ENCODE measurements at regions not wholly inside any gene's neighbourhood (a gene's known extent, or its start where the extent isn't known, plus 50 kb on each side); places are given as distances from the start of the nearest gene placed in this dataset.

GRCh38 chr17:71262586-71262985 lies 858.2 kb upstream of the SOX9 start:
- H3K27me3 ChIP-seq (ENCODE audit: control insufficient read depth, insufficient read depth, low read length): no peaks in the 10 kb centered on the region
- in situ Hi-C loops (cut with HindIII; ENCODE audit: low pct_unique_long_range_greater_than_20kb, low sequenced_read_pairs): no loop called here
- no peaks in the 10 kb centered on the region for H3K9me3 ChIP-seq (ENCODE audit: control insufficient read depth, insufficient read depth, low read depth, low read length)
- no peak overlapping the region for H3K27ac ChIP-seq (ENCODE audit: low read length)
- H3K36me3 ChIP-seq (ENCODE audit: control insufficient read depth, insufficient read depth, low read length): no peaks in the 10 kb centered on the region
- DNase-seq (ENCODE audit: low read depth, low spot score): no peak
- CTCF ChIA-PET: no interaction called here
- TF ChIP-seq POLR2AphosphoS5 (IDR thresholded peaks at IDR 0.05; ENCODE audit: low read depth, low read length) (no peak), TCF7L2 (IDR thresholded peaks at IDR 0.05; ENCODE audit: low read depth, low read length) (no peak), SIN3A (IDR thresholded peaks at IDR 0.05; ENCODE audit: borderline replicate concordance, insufficient read depth, low read depth, low read length) (no peak)
- TF ChIP-seq, protein P1, sequence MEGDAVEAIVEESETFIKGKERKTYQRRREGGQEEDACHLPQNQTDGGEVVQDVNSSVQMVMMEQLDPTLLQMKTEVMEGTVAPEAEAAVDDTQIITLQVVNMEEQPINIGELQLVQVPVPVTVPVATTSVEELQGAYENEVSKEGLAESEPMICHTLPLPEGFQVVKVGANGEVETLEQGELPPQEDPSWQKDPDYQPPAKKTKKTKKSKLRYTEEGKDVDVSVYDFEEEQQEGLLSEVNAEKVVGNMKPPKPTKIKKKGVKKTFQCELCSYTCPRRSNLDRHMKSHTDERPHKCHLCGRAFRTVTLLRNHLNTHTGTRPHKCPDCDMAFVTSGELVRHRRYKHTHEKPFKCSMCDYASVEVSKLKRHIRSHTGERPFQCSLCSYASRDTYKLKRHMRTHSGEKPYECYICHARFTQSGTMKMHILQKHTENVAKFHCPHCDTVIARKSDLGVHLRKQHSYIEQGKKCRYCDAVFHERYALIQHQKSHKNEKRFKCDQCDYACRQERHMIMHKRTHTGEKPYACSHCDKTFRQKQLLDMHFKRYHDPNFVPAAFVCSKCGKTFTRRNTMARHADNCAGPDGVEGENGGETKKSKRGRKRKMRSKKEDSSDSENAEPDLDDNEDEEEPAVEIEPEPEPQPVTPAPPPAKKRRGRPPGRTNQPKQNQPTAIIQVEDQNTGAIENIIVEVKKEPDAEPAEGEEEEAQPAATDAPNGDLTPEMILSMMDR (IDR thresholded peaks at IDR 0.05): no peak
- no peak for ATAC-seq
- H3K4me3 ChIP-seq (ENCODE audit: low read depth in 2 of 2, low read length in 2 of 2): no peak overlapping the region
- intact Hi-C loops (cut with micrococcal nuclease; ENCODE audit: unreplicated experiment): no loop called here
- no TSS peak for BruUV-seq (replicated peaks)
- H3K4me1 ChIP-seq (ENCODE audit: control insufficient read depth, insufficient read depth, low read length): no peaks in the 10 kb centered on the region
- POLR2A ChIA-PET: no interaction called here

- ChIA-PET CTCF (no interaction called here), POLR2A (no interaction called here)
- intact Hi-C loops (cut with micrococcal nuclease; ENCODE audit: unreplicated experiment) (no loop called here), in situ Hi-C loops (cut with HindIII; ENCODE audit: low pct_unique_long_range_greater_than_20kb, low sequenced_read_pairs) (no loop called here)
- H3K27me3 ChIP-seq (ENCODE audit: control insufficient read depth, insufficient read depth, low read length): no peaks in the 10 kb centered on the region
- no peak for DNase-seq (ENCODE audit: low read depth, low spot score)
- no peaks in the 10 kb centered on the region for H3K9me3 ChIP-seq (ENCODE audit: control insufficient read depth, insufficient read depth, low read depth, low read length)
- H3K36me3 ChIP-seq (ENCODE audit: control insufficient read depth, insufficient read depth, low read length): no peaks in the 10 kb centered on the region
- H3K27ac ChIP-seq (ENCODE audit: low read length): no peak overlapping the region
- H3K4me1 ChIP-seq (ENCODE audit: control insufficient read depth, insufficient read depth, low read length): no peaks in the 10 kb centered on the region
- no peak overlapping the region for H3K4me3 ChIP-seq (ENCODE audit: low read depth in 2 of 2, low read length in 2 of 2)
- ATAC-seq: no peak
- BruUV-seq (replicated peaks): no TSS peak
- TF ChIP-seq, protein P2, sequence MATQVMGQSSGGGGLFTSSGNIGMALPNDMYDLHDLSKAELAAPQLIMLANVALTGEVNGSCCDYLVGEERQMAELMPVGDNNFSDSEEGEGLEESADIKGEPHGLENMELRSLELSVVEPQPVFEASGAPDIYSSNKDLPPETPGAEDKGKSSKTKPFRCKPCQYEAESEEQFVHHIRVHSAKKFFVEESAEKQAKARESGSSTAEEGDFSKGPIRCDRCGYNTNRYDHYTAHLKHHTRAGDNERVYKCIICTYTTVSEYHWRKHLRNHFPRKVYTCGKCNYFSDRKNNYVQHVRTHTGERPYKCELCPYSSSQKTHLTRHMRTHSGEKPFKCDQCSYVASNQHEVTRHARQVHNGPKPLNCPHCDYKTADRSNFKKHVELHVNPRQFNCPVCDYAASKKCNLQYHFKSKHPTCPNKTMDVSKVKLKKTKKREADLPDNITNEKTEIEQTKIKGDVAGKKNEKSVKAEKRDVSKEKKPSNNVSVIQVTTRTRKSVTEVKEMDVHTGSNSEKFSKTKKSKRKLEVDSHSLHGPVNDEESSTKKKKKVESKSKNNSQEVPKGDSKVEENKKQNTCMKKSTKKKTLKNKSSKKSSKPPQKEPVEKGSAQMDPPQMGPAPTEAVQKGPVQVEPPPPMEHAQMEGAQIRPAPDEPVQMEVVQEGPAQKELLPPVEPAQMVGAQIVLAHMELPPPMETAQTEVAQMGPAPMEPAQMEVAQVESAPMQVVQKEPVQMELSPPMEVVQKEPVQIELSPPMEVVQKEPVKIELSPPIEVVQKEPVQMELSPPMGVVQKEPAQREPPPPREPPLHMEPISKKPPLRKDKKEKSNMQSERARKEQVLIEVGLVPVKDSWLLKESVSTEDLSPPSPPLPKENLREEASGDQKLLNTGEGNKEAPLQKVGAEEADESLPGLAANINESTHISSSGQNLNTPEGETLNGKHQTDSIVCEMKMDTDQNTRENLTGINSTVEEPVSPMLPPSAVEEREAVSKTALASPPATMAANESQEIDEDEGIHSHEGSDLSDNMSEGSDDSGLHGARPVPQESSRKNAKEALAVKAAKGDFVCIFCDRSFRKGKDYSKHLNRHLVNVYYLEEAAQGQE (IDR thresholded peaks at IDR 0.05; ENCODE audit: insufficient read depth in 1 of 2, low read depth in 2 of 2, low read length in 1 of 2): no peak
- TF ChIP-seq, protein P1 (IDR thresholded peaks at IDR 0.05): no peak
- TF ChIP-seq SIN3A (IDR thresholded peaks at IDR 0.05; ENCODE audit: borderline replicate concordance, insufficient read depth, low read depth, low read length) (no peak), TCF7L2 (IDR thresholded peaks at IDR 0.05; ENCODE audit: low read depth, low read length) (no peak), POLR2AphosphoS5 (IDR thresholded peaks at IDR 0.05; ENCODE audit: low read depth, low read length) (no peak)
Observed at GRCh38 chr17:71267668-71268067, 853.2 kb upstream of the SOX9 start.

All from Panc1 (cell line).